ENCODE measurements at regions not wholly inside any gene's neighbourhood (a gene's known extent, or its start where the extent isn't known, plus 50 kb on each side); places are given as distances from the start of the nearest gene placed in this dataset.

DNA sequence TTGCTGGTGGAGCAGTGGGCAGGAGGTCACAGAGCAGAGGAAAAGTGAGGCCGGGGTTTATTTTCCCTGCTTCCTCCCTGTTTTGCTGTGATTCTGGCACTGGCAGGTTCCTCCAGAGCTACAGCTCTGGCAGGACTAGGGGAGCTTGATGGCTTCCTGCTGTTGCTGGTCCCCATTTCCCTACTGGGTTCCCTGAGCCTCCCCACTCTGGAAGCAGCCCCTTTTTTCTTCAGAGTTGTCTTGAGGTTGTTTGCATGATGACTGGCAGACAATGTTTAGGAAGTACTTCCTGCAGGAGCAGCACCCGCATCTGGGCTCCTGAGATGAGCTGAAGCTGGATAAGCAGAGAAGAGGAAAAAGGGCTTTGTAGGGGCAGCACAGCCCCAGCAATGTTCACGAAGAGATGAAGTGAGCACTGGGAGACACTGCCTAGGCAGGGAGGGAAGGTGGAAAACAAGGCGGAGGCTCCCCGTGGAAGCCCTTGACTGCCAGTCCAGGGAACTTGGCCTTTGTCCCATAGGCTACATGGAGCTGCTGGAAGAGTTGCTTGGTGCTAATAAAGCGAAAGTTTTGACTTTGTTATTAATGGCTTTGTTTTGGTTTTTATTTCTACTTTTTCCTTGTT, 126.9 kb downstream of the SLC38A6 start:
- TF ChIP-seq, protein P1, sequence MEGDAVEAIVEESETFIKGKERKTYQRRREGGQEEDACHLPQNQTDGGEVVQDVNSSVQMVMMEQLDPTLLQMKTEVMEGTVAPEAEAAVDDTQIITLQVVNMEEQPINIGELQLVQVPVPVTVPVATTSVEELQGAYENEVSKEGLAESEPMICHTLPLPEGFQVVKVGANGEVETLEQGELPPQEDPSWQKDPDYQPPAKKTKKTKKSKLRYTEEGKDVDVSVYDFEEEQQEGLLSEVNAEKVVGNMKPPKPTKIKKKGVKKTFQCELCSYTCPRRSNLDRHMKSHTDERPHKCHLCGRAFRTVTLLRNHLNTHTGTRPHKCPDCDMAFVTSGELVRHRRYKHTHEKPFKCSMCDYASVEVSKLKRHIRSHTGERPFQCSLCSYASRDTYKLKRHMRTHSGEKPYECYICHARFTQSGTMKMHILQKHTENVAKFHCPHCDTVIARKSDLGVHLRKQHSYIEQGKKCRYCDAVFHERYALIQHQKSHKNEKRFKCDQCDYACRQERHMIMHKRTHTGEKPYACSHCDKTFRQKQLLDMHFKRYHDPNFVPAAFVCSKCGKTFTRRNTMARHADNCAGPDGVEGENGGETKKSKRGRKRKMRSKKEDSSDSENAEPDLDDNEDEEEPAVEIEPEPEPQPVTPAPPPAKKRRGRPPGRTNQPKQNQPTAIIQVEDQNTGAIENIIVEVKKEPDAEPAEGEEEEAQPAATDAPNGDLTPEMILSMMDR (IDR thresholded peaks at IDR 0.05; ENCODE audit: insufficient read depth, low read length, missing control alignments) = no peak
- H3K4me3 ChIP-seq (ENCODE audit: low read depth, low read length) = no peak overlapping the region
- ChIA-PET POLR2A (no interaction called here), CTCF (interaction anchor here (1.0 kb wide), 1 partner anchor 10 kb away, joined by 3 read pairs; no protein-coding TSS in a partner anchor)
- DNase-seq (ENCODE audit: low read depth, low spot score) = no peak

DNA sequence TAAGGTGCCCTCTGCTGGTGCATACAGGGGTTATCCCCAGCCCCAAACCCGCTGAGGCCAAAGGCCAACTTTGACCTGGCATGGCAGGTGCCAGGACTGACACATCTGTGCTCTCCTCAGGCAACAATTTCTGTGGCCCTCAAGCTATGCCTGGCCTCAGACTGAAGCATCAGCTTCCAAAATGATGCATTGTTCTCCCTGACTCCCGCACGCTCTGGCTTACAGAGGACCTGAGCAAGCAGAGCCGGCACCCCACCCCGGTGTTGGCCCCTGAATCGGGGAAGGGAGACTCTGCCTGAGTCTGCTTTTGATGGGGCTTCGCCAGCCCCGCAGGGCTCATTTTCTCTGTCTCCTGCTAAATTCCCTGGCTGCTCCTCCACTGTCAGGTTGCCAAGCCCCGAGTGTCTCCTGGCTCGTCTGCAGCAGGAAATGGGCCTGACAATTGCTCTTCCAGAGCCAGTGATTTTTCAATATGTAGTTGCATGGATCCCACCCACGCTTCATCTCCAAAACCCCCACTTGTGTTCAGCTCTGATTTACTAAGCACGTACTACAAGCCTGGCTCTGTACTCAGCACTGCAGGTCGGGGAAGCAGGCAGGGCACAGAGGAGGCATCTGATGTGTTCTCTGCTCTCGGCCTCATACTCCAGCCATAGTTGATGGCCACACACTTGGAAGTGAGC, 126.1 kb downstream of the SLC38A6 start:
- POLR2A ChIA-PET = no interaction called here
- TF ChIP-seq, protein P1 (IDR thresholded peaks at IDR 0.05; ENCODE audit: insufficient read depth, low read length, missing control alignments) = no peak
- no peak overlapping the region for H3K4me3 ChIP-seq (ENCODE audit: low read depth, low read length)
- CTCF ChIA-PET = interaction anchor here (1.0 kb wide), 1 partner anchor 11 kb away, joined by 3 read pairs; no protein-coding TSS in a partner anchor
- DNase-seq (ENCODE audit: low read depth, low spot score) = no peak

DNA sequence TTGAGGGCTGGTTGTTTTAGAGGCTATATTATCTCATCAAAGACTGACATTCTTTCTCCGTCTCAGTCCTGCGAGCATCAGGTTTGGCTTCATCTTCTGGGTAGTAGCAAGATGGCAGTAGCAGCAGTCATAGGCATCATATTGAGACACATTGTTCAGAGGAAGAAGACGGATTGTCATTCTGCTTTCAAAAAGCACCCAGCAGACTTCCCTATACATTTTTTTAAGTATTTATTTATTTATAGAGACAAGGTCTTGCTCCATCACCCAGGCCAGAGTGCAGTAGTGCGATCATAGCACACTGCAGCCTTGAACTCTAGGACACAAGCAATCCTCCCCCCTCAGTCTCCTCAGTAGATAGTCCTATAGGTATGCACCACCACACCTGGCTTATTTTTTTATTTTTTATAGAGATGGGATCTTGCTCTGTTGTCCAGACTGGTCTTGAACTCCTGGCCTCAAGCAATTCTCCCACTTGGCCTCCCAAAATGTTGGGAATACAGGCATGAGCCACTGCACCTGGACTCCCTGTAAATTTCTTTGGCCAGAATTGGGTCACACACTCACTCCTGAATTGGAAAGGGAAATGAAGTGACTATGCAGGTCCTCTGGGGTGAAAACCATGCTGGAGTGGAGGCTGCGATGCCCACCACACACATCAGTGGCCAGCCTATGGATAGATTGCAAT, 125.4 kb downstream of the SLC38A6 start:
- ChIA-PET CTCF (no interaction called here), POLR2A (no interaction called here)
- TF ChIP-seq, protein P1 (IDR thresholded peaks at IDR 0.05; ENCODE audit: insufficient read depth, low read length, missing control alignments) = no peak
- no peak for DNase-seq (ENCODE audit: low read depth, low spot score)
- H3K4me3 ChIP-seq (ENCODE audit: low read depth, low read length) = no peak overlapping the region

DNA sequence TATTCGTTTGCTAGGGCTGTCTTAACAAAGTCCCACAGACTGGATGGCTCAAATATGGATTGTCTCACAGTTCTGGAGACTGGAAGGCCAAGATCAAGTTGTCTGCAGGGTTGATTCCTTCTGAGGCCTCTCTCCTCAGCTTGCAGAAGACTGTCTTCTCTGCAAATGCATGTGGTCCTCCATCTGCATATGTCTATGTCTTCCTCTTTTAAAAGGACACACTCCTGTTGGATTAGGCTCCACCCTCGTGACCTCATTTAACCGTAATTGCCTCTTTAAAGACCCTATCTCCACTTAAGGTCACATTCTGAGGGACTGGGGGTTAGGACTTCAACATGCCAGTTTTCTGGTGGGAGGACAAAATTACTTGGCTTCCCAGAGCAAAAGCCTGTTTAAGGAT, 123.3 kb downstream of the SLC38A6 start:
- TF ChIP-seq, protein P1 (IDR thresholded peaks at IDR 0.05; ENCODE audit: insufficient read depth, low read length, missing control alignments) = no peak
- DNase-seq (ENCODE audit: low read depth, low spot score) = no peak
- ChIA-PET POLR2A (interaction anchor here (1.5 kb wide), 1 partner anchor 24 kb away, joined by 5 read pairs; no protein-coding TSS in a partner anchor), CTCF (interaction anchor here (0.6 to 1.0 kb wide), 2 partner anchors 26 to 949 kb away, joined by 3 to 4 read pairs; no protein-coding TSS in a partner anchor)
- H3K4me3 ChIP-seq (ENCODE audit: low read depth, low read length) = no peak overlapping the region

DNA sequence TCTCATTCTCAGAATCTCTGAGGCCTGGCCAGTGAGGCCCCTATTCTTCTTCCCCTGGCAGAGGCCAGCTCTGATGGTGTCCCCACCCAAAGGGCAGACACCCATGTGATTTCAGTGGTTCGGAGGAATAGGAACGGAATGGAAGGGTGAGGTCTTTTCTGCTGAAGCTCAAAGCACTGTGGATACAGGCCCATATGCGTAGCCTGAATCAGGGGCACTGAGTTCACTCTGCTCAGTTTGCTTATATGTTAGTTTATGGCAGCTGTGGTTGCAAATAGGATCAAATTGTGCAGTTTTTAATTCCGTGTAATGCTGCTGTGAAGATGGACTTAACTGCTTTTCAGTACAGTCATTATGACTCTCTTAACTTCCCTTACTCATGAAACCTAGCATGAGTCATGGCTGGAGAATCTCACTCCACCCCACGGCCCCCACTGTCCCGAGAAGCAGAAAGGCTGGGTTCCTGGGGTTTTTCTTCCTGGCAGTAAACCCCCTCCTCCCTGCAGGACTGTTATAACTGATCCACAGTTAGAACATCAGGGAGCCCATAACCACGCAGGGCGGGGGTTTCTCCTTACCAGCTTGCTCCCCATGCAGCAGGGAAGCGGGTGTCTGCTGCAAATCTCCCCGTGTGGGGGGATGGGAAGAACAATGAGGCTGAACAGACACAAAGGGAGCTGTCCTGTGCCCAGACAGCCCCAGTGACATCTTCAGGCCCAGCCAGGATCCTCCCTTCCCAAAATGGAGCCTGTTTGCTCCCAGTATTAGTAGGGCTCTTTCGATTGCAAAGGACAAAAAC, 122.7 kb downstream of the SLC38A6 start:
- no peak overlapping the region for H3K4me3 ChIP-seq (ENCODE audit: low read depth, low read length)
- TF ChIP-seq, protein P1 (IDR thresholded peaks at IDR 0.05; ENCODE audit: insufficient read depth, low read length, missing control alignments) = no peak
- CTCF ChIA-PET = interaction anchor here (0.8 to 1.8 kb wide), 4 partner anchors 25 to 149 kb away, joined by 3 to 5 read pairs (median 3); no protein-coding TSS in a partner anchor
- DNase-seq (ENCODE audit: low read depth, low spot score) = peak; percentile 95
- POLR2A ChIA-PET = interaction anchor here (0.6 to 2.2 kb wide), 3 partner anchors 23 to 122 kb away, joined by 3 to 7 read pairs (median 5); no protein-coding TSS in a partner anchor

Data from AG04449 (cell line).